H1 (cell line): ENCODE measurements at regions not wholly inside any gene's neighbourhood (a gene's known extent, or its start where the extent isn't known, plus 50 kb on each side); places are given as distances from the start of the nearest gene placed in this dataset.

Experiments
- CTCF ChIA-PET: fragments of 300-600 bp; sonication (Branson Sonifier 250); formaldehyde crosslinking; loops from one replicate; lab custom pipeline; 2021; ENCODE audit not compliant: partially characterized antibody; lab: Charles Lee
- POLR2A ChIA-PET: fragments of 300-600 bp; sonication (Branson Sonifier 250); formaldehyde crosslinking; loops from one replicate; lab custom pipeline; 2021; ENCODE audit warnings: inconsistent platforms; ENCODE audit not compliant: partially characterized antibody; lab: Charles Lee
- DNase-seq, 2 experiments: peaks; one replicate each; pipeline versions ENCODE4 v3.0.0 to v3.0.0-alpha.2; 2010 to 2022; ENCODE audit warnings: low spot score in 2 of 2, low read depth in 1 of 2, mixed read lengths in 1 of 2
- FAIRE-seq: peaks from 2 replicates; lab custom pipeline; 2011; peaks lifted over from hg19 to GRCh38; lab: Jason Lieb, UNC
- H2AFZ ChIP-seq: 2 replicates; pipeline ENCODE4 v1.8.1; 2012; ENCODE audit warnings: low read length, inconsistent platforms
- H2AK5ac ChIP-seq: 2 replicates; pipeline ENCODE4 v1.6.1; 2013; ENCODE audit warnings: low read depth, low read length
- H2BK120ac ChIP-seq: replicated peaks from 2 replicates; pipeline ENCODE3; 2013; ENCODE audit warnings: low read depth, low read length, inconsistent platforms
- H2BK12ac ChIP-seq: 2 replicates; pipeline ENCODE4 v1.6.1; 2013; ENCODE audit warnings: low read depth, low read length
- H2BK15ac ChIP-seq: 2 replicates; pipeline ENCODE4 v1.6.1; 2013; ENCODE audit warnings: low read length
- H2BK20ac ChIP-seq: 2 replicates; pipeline ENCODE4 v1.6.1; 2013; ENCODE audit warnings: low read length
- H2BK5ac ChIP-seq: 2 replicates; pipeline ENCODE4 v1.6.1; 2013; ENCODE audit warnings: low read depth, low read length
- H3K14ac ChIP-seq: 2 replicates; pipeline ENCODE4 v1.6.1; 2013; ENCODE audit warnings: inconsistent platforms; ENCODE audit not compliant: insufficient read length
- H3K18ac ChIP-seq: 2 replicates; pipeline ENCODE4 v1.6.1; 2013; ENCODE audit warnings: low read length; ENCODE audit errors: extremely low read depth
- H3K23ac ChIP-seq: 2 replicates; pipeline ENCODE4 v1.6.1; 2013; ENCODE audit warnings: inconsistent platforms; ENCODE audit not compliant: insufficient read length
- H3K23me2 ChIP-seq: 2 replicates; pipeline ENCODE4 v1.6.1; 2013; ENCODE audit warnings: low read depth, low read length
- H3K27ac ChIP-seq: 2 replicates; pipeline ENCODE4 v1.6.1; 2011; ENCODE audit warnings: low read depth, low read length, inconsistent platforms
- H3K27me3 ChIP-seq, 4 experiments: replicated peaks in 1 of 4; 1 replicate in 1 of 4; 2 replicates in 3 of 4; pipeline versions ENCODE4 v1.6.1 to v1.8.1; 2011 to 2013; ENCODE audit warnings: low read length in 3 of 4, mild to moderate bottlenecking in 3 of 4, inconsistent platforms in 2 of 4, mixed read lengths in 2 of 4, moderate library complexity in 1 of 4; ENCODE audit not compliant: control insufficient read depth in 3 of 4, insufficient read depth in 3 of 4; ENCODE audit errors: extremely low read depth in 1 of 4
- H3K36me3 ChIP-seq, 4 experiments: 2 replicates each; pipeline versions ENCODE4 v1.6.1 to v1.8.1; 2011 to 2013; ENCODE audit warnings: mild to moderate bottlenecking in 4 of 4, low read length in 3 of 4, moderate library complexity in 2 of 4, control low read depth in 1 of 4, inconsistent platforms in 1 of 4; ENCODE audit not compliant: insufficient read depth in 4 of 4, control insufficient read depth in 2 of 4
- H3K4ac ChIP-seq: replicated peaks from 2 replicates; pipeline ENCODE3; 2013; ENCODE audit warnings: low read length, low read depth, mixed read lengths, inconsistent platforms; ENCODE audit not compliant: insufficient read length
- H3K4me1 ChIP-seq, 4 experiments: replicated peaks in 1 of 4; 1 replicate in 1 of 4; 2 replicates in 3 of 4; pipeline versions ENCODE4 v1.6.1 to v1.8.1; 2011 to 2013; ENCODE audit warnings: low read length in 3 of 4, inconsistent platforms in 2 of 4, mixed read lengths in 1 of 4; ENCODE audit not compliant: insufficient read depth in 4 of 4, control insufficient read depth in 3 of 4
- H3K4me2 ChIP-seq, 2 experiments: 2 replicates each; pipeline versions ENCODE4 v1.6.1 to v1.8.1; 2011 to 2013; ENCODE audit warnings: low read depth in 2 of 2, low read length in 2 of 2, control low read depth in 1 of 2, inconsistent platforms in 1 of 2, mild to moderate bottlenecking in 1 of 2; ENCODE audit not compliant: insufficient read depth in 1 of 2
- H3K4me3 ChIP-seq, 4 experiments: fragments of 200-600, 300-600 bp in 1 of 4; sonication (generic), shearing (Covaris generic), sonication (Bioruptor Twin) in 1 of 4; 2 replicates each; pipeline versions ENCODE4 v1.5.1 to v1.8.1; 2011 to 2016; ENCODE audit warnings: low read length in 4 of 4, low read depth in 3 of 4, control low read depth in 2 of 4, inconsistent platforms in 2 of 4, mild to moderate bottlenecking in 2 of 4, mixed read lengths in 1 of 4, moderate library complexity in 1 of 4; ENCODE audit not compliant: insufficient read depth in 2 of 4; ENCODE audit errors: extremely low read depth in 1 of 4
- H3K56ac ChIP-seq: replicated peaks from 2 replicates; pipeline ENCODE3; 2013; ENCODE audit warnings: low read depth, mild to moderate bottlenecking, mixed read lengths, low read length, inconsistent platforms; ENCODE audit not compliant: insufficient read length
- H3K79me1 ChIP-seq: 2 replicates; pipeline ENCODE4 v1.6.1; 2013; ENCODE audit warnings: low read depth, low read length, control low read depth
- H3K79me2 ChIP-seq, 2 experiments: 2 replicates each; pipeline versions ENCODE4 v1.6.1 to v1.8.1; 2012 to 2013; ENCODE audit warnings: low read length in 2 of 2, mild to moderate bottlenecking in 2 of 2, inconsistent platforms in 1 of 2; ENCODE audit not compliant: insufficient read depth in 2 of 2, control insufficient read depth in 1 of 2
- H3K9ac ChIP-seq, 4 experiments: replicated peaks in 1 of 4; 1 replicate in 1 of 4; 2 replicates in 3 of 4; pipeline versions ENCODE4 v1.6.1 to v1.8.1; 2011 to 2013; ENCODE audit warnings: low read depth in 3 of 4, low read length in 3 of 4, control low read depth in 2 of 4, mild to moderate bottlenecking in 2 of 4, moderate library complexity in 2 of 4, inconsistent platforms in 1 of 4; ENCODE audit errors: extremely low read depth in 1 of 4
- H3K9me3 ChIP-seq, 2 experiments: 2 replicates each; pipeline versions ENCODE4 v1.6.1 to v1.8.1; 2012 to 2013; ENCODE audit warnings: mild to moderate bottlenecking in 2 of 2, moderate library complexity in 2 of 2, control low read depth in 1 of 2, inconsistent platforms in 1 of 2, low read depth in 1 of 2, low read length in 1 of 2, mixed read lengths in 1 of 2; ENCODE audit not compliant: insufficient read depth in 2 of 2
- H4K20me1 ChIP-seq, 2 experiments: replicated peaks in 1 of 2; 2 replicates each; pipeline versions ENCODE3 to v1.8.1; 2011 to 2013; ENCODE audit warnings: inconsistent platforms in 2 of 2, low read length in 2 of 2, mild to moderate bottlenecking in 1 of 2; ENCODE audit not compliant: insufficient read depth in 2 of 2, control insufficient read depth in 1 of 2
- H4K5ac ChIP-seq: 2 replicates; pipeline ENCODE4 v1.6.1; 2013; ENCODE audit warnings: low read length, low read depth, mixed read lengths, inconsistent platforms; ENCODE audit not compliant: insufficient read length
- H4K8ac ChIP-seq: 2 replicates; pipeline ENCODE4 v1.8.0; 2013; ENCODE audit warnings: mild to moderate bottlenecking, moderate library complexity, low read length, inconsistent platforms; ENCODE audit not compliant: insufficient read depth; ENCODE audit errors: extremely low read depth
- H4K91ac ChIP-seq: replicated peaks from 2 replicates; pipeline ENCODE3; 2013; ENCODE audit warnings: low read length, mixed read lengths, inconsistent platforms; ENCODE audit not compliant: insufficient read length
- NRF1 ChIP-seq: IDR thresholded peaks from 2 replicates; pipeline ENCODE4 v1.6.1; 2011; ENCODE audit warnings: mild to moderate bottlenecking, low read depth, low read length, improper control_type of control experiment
- RFX5 ChIP-seq: IDR thresholded peaks from 2 replicates; pipeline ENCODE4 v1.6.1; 2011; ENCODE audit warnings: low read depth, low read length, improper control_type of control experiment, borderline replicate concordance
- SP2 ChIP-seq: IDR thresholded peaks from 2 replicates; pipeline ENCODE4 v1.6.1; 2012; ENCODE audit warnings: mild to moderate bottlenecking, low read length, inconsistent platforms
- WGBS, 2 experiments: shearing (Covaris generic) in 1 of 2; methylation state at CpG; one replicate each; pipeline versions ENCODE4 v1.1.6 to v1.1.7; 2013 to 2015; ENCODE audit warnings: low lambda C conversion rate in 2 of 2, mixed read lengths in 2 of 2, inconsistent platforms in 1 of 2, low coverage in 1 of 2, missing lambda C conversion rate in 1 of 2; ENCODE audit not compliant: insufficient replicate concordance in 2 of 2, insufficient coverage in 1 of 2, insufficient read length in 1 of 2; ENCODE audit errors: extremely low coverage in 1 of 2, missing lambda C conversion rate in 1 of 2; 5-methylcytosine and 5-hydroxymethylcytosine counted together

GRCh38 chr10:60467202-60467546, 77.5 kb upstream of the ANK3 start:
- H3K4me3 ChIP-seq, result no peak overlapping the region

More at GRCh38 chr10:60467202-60467546, 77.5 kb upstream of the ANK3 start:
- H2BK15ac ChIP-seq, result no peak overlapping the region
- H3K23ac ChIP-seq, result no peak overlapping the region
- CTCF ChIA-PET, result interaction anchor here (0.9 to 1.9 kb wide), 3 partner anchors 11 to 29 kb away, joined by 3 to 10 read pairs (median 4); no protein-coding TSS in a partner anchor
- whole genome bisulfite sequencing, 2 experiments, result 89% methylated on average over 3 of the region's 3 CpGs; no CpG with 5 or more reads in 1 of the 2 experiments
- no peaks in the 10 kb centered on the region for H3K23me2 ChIP-seq
- H3K4ac ChIP-seq, result no peak overlapping the region
- no peaks in the 10 kb centered on the region for H3K9me3 ChIP-seq
- H3K27me3 ChIP-seq, result no peaks in the 10 kb centered on the region
- H3K79me1 ChIP-seq, result no peaks in the 10 kb centered on the region
- no peak overlapping the region for H3K4me2 ChIP-seq
- H4K20me1 ChIP-seq, result no peaks in the 10 kb centered on the region
- H3K79me2 ChIP-seq, result no peaks in the 10 kb centered on the region
- no peak overlapping the region for H2BK120ac ChIP-seq
- no peaks in the 10 kb centered on the region for H3K4me1 ChIP-seq
- no peaks in the 10 kb centered on the region for H3K36me3 ChIP-seq
- H4K5ac ChIP-seq, result no peak overlapping the region
- POLR2A ChIA-PET, result interaction anchor here (1.7 kb wide), 1 partner anchor 311 kb away, joined by 3 read pairs; the partner anchor contains the start of gene CDK1
- H2AFZ ChIP-seq, result no peak overlapping the region
- DNase-seq (no peak), FAIRE-seq (no peak)
- H2AK5ac ChIP-seq, result no peak overlapping the region
- no peak overlapping the region for H3K18ac ChIP-seq
- H3K27ac ChIP-seq, result no peak overlapping the region
- no peak overlapping the region for H3K14ac ChIP-seq
- H2BK5ac ChIP-seq, result no peak overlapping the region
- no peak overlapping the region for H2BK12ac ChIP-seq
- no peak overlapping the region for H4K91ac ChIP-seq
- no peak overlapping the region for H3K56ac ChIP-seq
- H2BK20ac ChIP-seq, result no peak overlapping the region
- H4K8ac ChIP-seq, result no peak overlapping the region
- TF ChIP-seq NRF1, result no peak
- no peak for TF ChIP-seq RFX5
- TF ChIP-seq SP2, result no peak
- no peak overlapping the region for H3K9ac ChIP-seq
